Kidney capillary endothelial cell (primary cell): ENCODE measurements at regions not wholly inside any gene's neighbourhood (a gene's known extent, or its start where the extent isn't known, plus 50 kb on each side); places are given as distances from the start of the nearest gene placed in this dataset.
A peak's percentile ranks its signal among the peaks of the same experiment; 100 is the strongest.

Experiments
- DNase-seq: peaks from one replicate; pipeline ENCODE4 v3.0.0-alpha.2; 2018; ENCODE audit warnings: low spot score

- DNase-seq, result no peak
These were observed 292.6 kb upstream of the TCF4 start for GRCh38 chr18:55880617-55881016.

GRCh38 chr18:55879331-55879730 is 291.3 kb upstream of the TCF4 start:
- no peak for DNase-seq

- no peak for DNase-seq
These were observed 290.2 kb upstream of the TCF4 start for GRCh38 chr18:55878224-55878623.

- no peak for DNase-seq
These were observed 289.3 kb upstream of the TCF4 start for GRCh38 chr18:55877321-55877720.

- DNase-seq, result no peak
These were observed 288.3 kb upstream of the TCF4 start for GRCh38 chr18:55876254-55876653.

GRCh38 chr18:55875371-55875901 is 287.4 kb upstream of the TCF4 start:
- no peak for DNase-seq

GRCh38 chr18:55869556-55870501 is 281.8 kb upstream of the TCF4 start:
- DNase-seq, result peak; percentile 17

GRCh38 chr18:55868909-55869308 is 280.9 kb upstream of the TCF4 start:
- DNase-seq, result no peak

- DNase-seq, result no peak
These were observed 278.9 kb upstream of the TCF4 start for GRCh38 chr18:55866886-55867285.

- no peak for DNase-seq
These were observed 278.0 kb upstream of the TCF4 start for GRCh38 chr18:55866006-55866405.

- DNase-seq, result no peak
These were observed 276.3 kb upstream of the TCF4 start for GRCh38 chr18:55864281-55864680.

GRCh38 chr18:55863876-55864275 is 275.9 kb upstream of the TCF4 start:
- DNase-seq, result no peak

GRCh38 chr18:55863391-55863706 is 275.4 kb upstream of the TCF4 start:
- DNase-seq, result no peak

GRCh38 chr18:55862693-55863390 is 274.9 kb upstream of the TCF4 start:
- no peak for DNase-seq

- DNase-seq, result peak; percentile 18
These were observed 273.3 kb upstream of the TCF4 start for GRCh38 chr18:55861266-55861665.

GRCh38 chr18:55858661-55859515 is 270.9 kb upstream of the TCF4 start:
- DNase-seq, result no peak

GRCh38 chr18:55857956-55858355 is 270.0 kb upstream of the TCF4 start:
- DNase-seq, result no peak

- DNase-seq, result no peak
These were observed 269.4 kb upstream of the TCF4 start for GRCh38 chr18:55857409-55857808.

GRCh38 chr18:55856679-55857078 is 268.7 kb upstream of the TCF4 start:
- no peak for DNase-seq

- DNase-seq, result peak; percentile 65
These were observed 268.2 kb upstream of the TCF4 start for GRCh38 chr18:55856229-55856628.

- no peak for DNase-seq
These were observed 265.3 kb upstream of the TCF4 start for GRCh38 chr18:55853268-55853667.

- no peak for DNase-seq
These were observed 262.9 kb upstream of the TCF4 start for GRCh38 chr18:55850904-55851303.
